HepG2 (cell line): ENCODE measurements at regions not wholly inside any gene's neighbourhood (a gene's known extent, or its start where the extent isn't known, plus 50 kb on each side); places are given as distances from the start of the nearest gene placed in this dataset.

Experiments used
- ATAC-seq: fragments of 200-7000 bp; cut with Tn5 transposase; 3 replicates; pipeline ENCODE4 v1.9.1; 2020; ENCODE audit warnings: mild to moderate bottlenecking, moderate library complexity
- BruUV-seq: library from RNA; stranded (reverse); fragments of 400-500 nt; replicated peaks from 2 replicates; lab custom pipeline; 2021; lab: Mats Ljungman, UMichigan
- CTCF ChIA-PET: fragments of 300-600 bp; formaldehyde crosslinking; extraction: SDS; loops from one replicate; lab custom pipeline; 2021; ENCODE audit warnings: low total read pairs, inconsistent platforms, low intra/inter-chr PET ratio; lab: Yijun Ruan, JAX
- POLR2A ChIA-PET: fragments of 350-600 bp; sonication (Branson Sonifier 250); formaldehyde crosslinking; loops from one replicate; lab custom pipeline; 2020; ENCODE audit warnings: antibody characterized with exemption, inconsistent platforms; lab: Yijun Ruan, JAX
- DNase-seq: peaks from one replicate; pipeline ENCODE4 v3.0.0-alpha.2; 2015; ENCODE audit warnings: low spot score
- FAIRE-seq: peaks from 3 replicates; lab custom pipeline; 2011; peaks lifted over from hg19 to GRCh38; lab: Jason Lieb, UNC
- H2AFZ ChIP-seq: one replicate; pipeline ENCODE4 v1.6.1; 2011; ENCODE audit warnings: low read length, inconsistent platforms
- H3K27ac ChIP-seq: fragments of 300-600 bp; 3 replicates; pipeline ENCODE4 v1.8.0; 2011; ENCODE audit warnings: mixed run types, mild to moderate bottlenecking, mixed read lengths, low read length, inconsistent platforms; ENCODE audit not compliant: insufficient read depth; ENCODE audit errors: extremely low read length
- H3K27me3 ChIP-seq, 2 experiments: fragments of 200-600 bp in 1 of 2; 2 replicates in 1 of 2; 3 replicates in 1 of 2; pipeline versions ENCODE4 v1.6.0 to v1.8.0; 2011; ENCODE audit warnings: low read length in 2 of 2, mild to moderate bottlenecking in 2 of 2, moderate library complexity in 2 of 2, inconsistent platforms in 1 of 2; ENCODE audit not compliant: insufficient read depth in 2 of 2, control insufficient read depth in 1 of 2
- H3K36me3 ChIP-seq, 2 experiments: fragments of 200-600 bp in 1 of 2; replicated peaks in 1 of 2; 2 replicates in 1 of 2; 3 replicates in 1 of 2; pipeline versions ENCODE4 v1.5.1 to v1.8.0; 2011; ENCODE audit warnings: low read length in 2 of 2, inconsistent platforms in 1 of 2; ENCODE audit not compliant: insufficient read depth in 2 of 2, control insufficient read depth in 1 of 2
- H3K4me1 ChIP-seq: 2 replicates; pipeline ENCODE4 v1.5.1; 2012; ENCODE audit warnings: low read length, inconsistent platforms; ENCODE audit not compliant: insufficient read depth
- H3K4me2 ChIP-seq: 2 replicates; pipeline ENCODE4 v1.6.0; 2011; ENCODE audit warnings: low read depth, low read length, inconsistent platforms
- H3K4me3 ChIP-seq, 3 experiments: fragments of 200-600 bp in 1 of 3; sonication (generic), shearing (Covaris generic) in 1 of 3; replicated peaks in 1 of 3; 2 replicates each; pipeline ENCODE4 v1.5.1; 2011 to 2016; ENCODE audit warnings: low read length in 3 of 3, inconsistent platforms in 2 of 3, low read depth in 2 of 3, mild to moderate bottlenecking in 2 of 3, control low read depth in 1 of 3, mixed read lengths in 1 of 3; ENCODE audit not compliant: insufficient read depth in 1 of 3
- H3K79me2 ChIP-seq: one replicate; pipeline ENCODE4 v1.6.1; 2011; ENCODE audit warnings: low read length, inconsistent platforms; ENCODE audit not compliant: insufficient read depth
- H3K9ac ChIP-seq: 2 replicates; pipeline ENCODE4 v1.6.0; 2011; ENCODE audit warnings: mild to moderate bottlenecking, low read depth, low read length, inconsistent platforms; ENCODE audit not compliant: insufficient read depth
- H3K9me3 ChIP-seq: 2 replicates; pipeline ENCODE4 v1.5.1; 2012; ENCODE audit warnings: mild to moderate bottlenecking, low read length
- H4K20me1 ChIP-seq: 2 replicates; pipeline ENCODE4 v1.6.0; 2011; ENCODE audit warnings: inconsistent platforms, mild to moderate bottlenecking, low read length, moderate library complexity; ENCODE audit not compliant: insufficient read depth
- HMG20A ChIP-seq: IDR thresholded peaks from 2 replicates; pipeline ENCODE4 v1.6.1; 2016; ENCODE audit warnings: borderline replicate concordance
- KLF15 ChIP-seq: sonication (generic); formaldehyde crosslinking; IDR thresholded peaks from 2 replicates; pipeline ENCODE4 v1.8.1; 2023; ENCODE audit warnings: borderline replicate concordance, mild to moderate bottlenecking, inconsistent platforms, missing genetic modification reagents, mixed read lengths
- KLF6 ChIP-seq: IDR thresholded peaks from 2 replicates; pipeline ENCODE4 v1.8.0; 2016; ENCODE audit warnings: missing biosample characterization, missing genetic modification reagents
- LCORL ChIP-seq, 2 experiments: fragments of 450-650 bp in 1 of 2; sonication (generic) in 1 of 2; formaldehyde crosslinking in 1 of 2; IDR thresholded peaks; 2 replicates each; pipeline versions ENCODE4 v1.5.0 to v1.6.1; 2017 to 2020; ENCODE audit warnings: antibody characterized with exemption in 1 of 2, missing genetic modification reagents in 1 of 2
- MAZ ChIP-seq, 2 experiments: sonication (generic) in 1 of 2; formaldehyde crosslinking in 1 of 2; IDR thresholded peaks; 2 replicates each; pipeline versions ENCODE4 v1.5.0 to v1.6.1; 2012 to 2020; ENCODE audit warnings: low read depth in 2 of 2, mild to moderate bottlenecking in 2 of 2, borderline replicate concordance in 1 of 2, improper control_type of control experiment in 1 of 2, low read length in 1 of 2, missing genetic modification reagents in 1 of 2, moderate library complexity in 1 of 2
- MED13 ChIP-seq: sonication (generic); formaldehyde crosslinking; IDR thresholded peaks from 2 replicates; pipeline ENCODE4 v1.5.0; 2020; ENCODE audit warnings: missing genetic modification reagents
- NBN ChIP-seq: fragments of 450-650 bp; conservative IDR thresholded peaks from 2 replicates; pipeline ENCODE4 v1.6.1; 2017
- PAF1 ChIP-seq: IDR thresholded peaks from 2 replicates; pipeline ENCODE4 v1.6.1; 2016; ENCODE audit warnings: missing genetic modification reagents, missing compliant biosample characterization
- SRY ChIP-seq: sonication (generic); formaldehyde crosslinking; IDR thresholded peaks from 2 replicates; pipeline ENCODE4 v1.8.0; 2022; ENCODE audit warnings: mild to moderate bottlenecking, missing genetic modification reagents
- TMF1 ChIP-seq: sonication (generic); formaldehyde crosslinking; IDR thresholded peaks from 2 replicates; pipeline ENCODE4 v1.8.1; 2022; ENCODE audit warnings: low read depth, missing genetic modification reagents
- ZNF138 ChIP-seq: sonication (generic); formaldehyde crosslinking; IDR thresholded peaks from 2 replicates; pipeline ENCODE4 v1.5.0; 2020; ENCODE audit warnings: mild to moderate bottlenecking, low read depth, missing genetic modification reagents
- ZNF160 ChIP-seq: sonication (generic); formaldehyde crosslinking; IDR thresholded peaks from 2 replicates; pipeline ENCODE4 v1.8.0; 2022; ENCODE audit warnings: mild to moderate bottlenecking, inconsistent platforms, missing genetic modification reagents
- ZNF879 ChIP-seq: sonication (generic); formaldehyde crosslinking; IDR thresholded peaks from 2 replicates; pipeline ENCODE4 v1.8.1; 2023; ENCODE audit warnings: missing genetic modification reagents
- whole genome bisulfite sequencing: methylation state at CpG from one replicate; pipeline ENCODE4 v1.1.6; 2017; ENCODE audit warnings: low lambda C conversion rate; 5-methylcytosine and 5-hydroxymethylcytosine counted together
- in situ Hi-C: cut with HindIII; loops from 2 replicates; pipeline ENCODE4 v1.10.0; 2017; ENCODE audit warnings: low pct_unique_long_range_greater_than_20kb; ENCODE audit not compliant: extremely low pct_ligation_motif_present
- intact Hi-C: fragments of 100-400 bp; cut with micrococcal nuclease; formaldehyde crosslinking; loops from one replicate; pipeline ENCODE4 v1.10.0; 2022; ENCODE audit not compliant: unreplicated experiment
- TF ChIP-seq, protein P1 (sequence below): sonication (generic); formaldehyde crosslinking; IDR thresholded peaks from 2 replicates; pipeline ENCODE4 v1.4.0; 2020; ENCODE audit warnings: mild to moderate bottlenecking, missing genetic modification reagents
- TF ChIP-seq, protein P2 (sequence below): sonication (generic); formaldehyde crosslinking; IDR thresholded peaks from 2 replicates; pipeline ENCODE4 v1.9.0; 2022; ENCODE audit warnings: missing genetic modification reagents, mild to moderate bottlenecking, borderline replicate concordance

DNA sequence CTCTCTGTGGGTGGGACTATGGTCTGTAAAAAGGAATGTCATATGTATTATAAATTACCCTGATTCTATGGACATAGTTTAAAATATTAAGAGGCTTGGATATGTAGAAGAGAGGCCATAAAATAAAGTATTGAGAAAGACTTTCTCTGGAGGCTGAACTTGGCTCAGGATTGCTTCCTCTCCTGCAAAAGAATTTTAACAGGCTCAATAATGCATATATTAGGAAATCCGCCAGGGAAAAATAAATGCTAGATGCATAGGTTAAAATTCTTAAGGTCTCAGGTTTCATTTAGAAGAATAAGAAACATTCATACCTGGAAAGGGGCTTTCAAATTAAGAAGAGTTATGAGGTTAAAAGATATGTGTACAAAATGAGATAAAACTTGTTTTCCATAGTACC lies 424.3 kb downstream of the ARAP2 start:
- intact Hi-C loops (no loop called here), in situ Hi-C loops (no loop called here)
- no TSS peak for BruUV-seq
- FAIRE-seq (no peak), ATAC-seq (no peak), DNase-seq (no peak)
- TF ChIP-seq MAZ (IDR thresholded peaks at IDR 0.05; ENCODE audit: borderline replicate concordance, low read depth, low read length), result no peak
- TF ChIP-seq MAZ (CRISPR knock-in tag; IDR thresholded peaks at IDR 0.05; ENCODE audit: low read depth), result no peak
- TF ChIP-seq KLF6 (CRISPR knock-in tag), result no peak
- no peak for TF ChIP-seq HMG20A (CRISPR knock-in tag)
- TF ChIP-seq PAF1 (CRISPR knock-in tag), result no peak
- no peak for TF ChIP-seq ZNF879 (CRISPR knock-in tag)
- TF ChIP-seq MED13 (CRISPR knock-in tag), result no peak
- no peak for TF ChIP-seq ZNF138 (CRISPR knock-in tag)
- H3K27me3 ChIP-seq, result no peaks in the 10 kb centered on the region
- H3K36me3 ChIP-seq, result no peaks in the 10 kb centered on the region
- H4K20me1 ChIP-seq, result no peaks in the 10 kb centered on the region
- H3K4me1 ChIP-seq, result no peaks in the 10 kb centered on the region
- H3K27ac ChIP-seq, result no peak overlapping the region
- no peak overlapping the region for H3K9ac ChIP-seq
- no peak overlapping the region for H3K4me3 ChIP-seq
- H3K4me2 ChIP-seq, result no peak overlapping the region
- WGBS, result 0% methylated on average over 1 of the region's 1 CpG
- POLR2A ChIA-PET, result no interaction called here
- CTCF ChIA-PET, result no interaction called here
- H2AFZ ChIP-seq, result no peak overlapping the region
- no peaks in the 10 kb centered on the region for H3K79me2 ChIP-seq
- no peaks in the 10 kb centered on the region for H3K9me3 ChIP-seq

DNA sequence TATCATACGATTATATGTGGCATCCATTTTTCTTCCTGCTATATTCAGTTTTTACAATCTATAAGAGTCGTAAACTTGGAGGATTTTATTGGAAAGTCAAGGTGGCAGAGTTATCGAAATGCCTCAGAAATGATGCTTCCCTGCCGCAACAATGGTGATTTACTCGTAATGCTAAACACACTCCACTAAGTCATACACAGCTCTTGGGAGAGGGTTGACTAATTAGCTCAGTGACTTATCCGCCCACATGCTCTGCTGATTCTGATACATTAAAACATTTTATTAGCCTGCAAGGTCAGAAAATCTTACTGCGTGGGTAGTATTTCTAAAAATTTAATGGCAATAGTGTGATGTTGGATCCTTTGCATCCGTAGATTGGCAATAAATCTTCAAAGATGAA lies 420.1 kb downstream of the ARAP2 start:
- ATAC-seq (no peak), DNase-seq (no peak), FAIRE-seq (no peak)
- no peaks in the 10 kb centered on the region for H3K36me3 ChIP-seq
- 38% methylated on average over 8 of the region's 8 CpGs for WGBS
- H4K20me1 ChIP-seq, result no peaks in the 10 kb centered on the region
- in situ Hi-C loops, result no loop called here
- intact Hi-C loops, result no loop called here
- H3K9ac ChIP-seq, result no peak overlapping the region
- H3K27ac ChIP-seq, result no peak overlapping the region
- H3K4me3 ChIP-seq, result no peak overlapping the region
- H3K79me2 ChIP-seq, result no peaks in the 10 kb centered on the region
- ChIA-PET CTCF (no interaction called here), POLR2A (no interaction called here)
- no peak overlapping the region for H2AFZ ChIP-seq
- H3K4me1 ChIP-seq, result no peaks in the 10 kb centered on the region
- H3K9me3 ChIP-seq, result no peaks in the 10 kb centered on the region
- no peaks in the 10 kb centered on the region for H3K27me3 ChIP-seq
- no peak overlapping the region for H3K4me2 ChIP-seq
- no TSS peak for BruUV-seq
- TF ChIP-seq, protein P1, sequence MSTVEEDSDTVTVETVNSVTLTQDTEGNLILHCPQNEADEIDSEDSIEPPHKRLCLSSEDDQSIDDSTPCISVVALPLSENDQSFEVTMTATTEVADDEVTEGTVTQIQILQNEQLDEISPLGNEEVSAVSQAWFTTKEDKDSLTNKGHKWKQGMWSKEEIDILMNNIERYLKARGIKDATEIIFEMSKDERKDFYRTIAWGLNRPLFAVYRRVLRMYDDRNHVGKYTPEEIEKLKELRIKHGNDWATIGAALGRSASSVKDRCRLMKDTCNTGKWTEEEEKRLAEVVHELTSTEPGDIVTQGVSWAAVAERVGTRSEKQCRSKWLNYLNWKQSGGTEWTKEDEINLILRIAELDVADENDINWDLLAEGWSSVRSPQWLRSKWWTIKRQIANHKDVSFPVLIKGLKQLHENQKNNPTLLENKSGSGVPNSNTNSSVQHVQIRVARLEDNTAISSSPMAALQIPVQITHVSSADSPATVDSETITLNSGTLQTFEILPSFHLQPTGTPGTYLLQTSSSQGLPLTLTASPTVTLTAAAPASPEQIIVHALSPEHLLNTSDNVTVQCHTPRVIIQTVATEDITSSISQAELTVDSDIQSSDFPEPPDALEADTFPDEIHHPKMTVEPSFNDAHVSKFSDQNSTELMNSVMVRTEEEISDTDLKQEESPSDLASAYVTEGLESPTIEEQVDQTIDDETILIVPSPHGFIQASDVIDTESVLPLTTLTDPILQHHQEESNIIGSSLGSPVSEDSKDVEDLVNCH (CRISPR knock-in tag), result no peak
- TF ChIP-seq KLF15 (no peak), SRY (CRISPR knock-in tag) (no peak), TMF1 (CRISPR knock-in tag) (no peak), NBN (no peak), LCORL (IDR thresholded peaks at IDR 0.05) (no peak), LCORL (CRISPR knock-in tag; IDR thresholded peaks at IDR 0.05) (no peak), ZNF160 (CRISPR knock-in tag) (no peak)
- TF ChIP-seq, protein P2, sequence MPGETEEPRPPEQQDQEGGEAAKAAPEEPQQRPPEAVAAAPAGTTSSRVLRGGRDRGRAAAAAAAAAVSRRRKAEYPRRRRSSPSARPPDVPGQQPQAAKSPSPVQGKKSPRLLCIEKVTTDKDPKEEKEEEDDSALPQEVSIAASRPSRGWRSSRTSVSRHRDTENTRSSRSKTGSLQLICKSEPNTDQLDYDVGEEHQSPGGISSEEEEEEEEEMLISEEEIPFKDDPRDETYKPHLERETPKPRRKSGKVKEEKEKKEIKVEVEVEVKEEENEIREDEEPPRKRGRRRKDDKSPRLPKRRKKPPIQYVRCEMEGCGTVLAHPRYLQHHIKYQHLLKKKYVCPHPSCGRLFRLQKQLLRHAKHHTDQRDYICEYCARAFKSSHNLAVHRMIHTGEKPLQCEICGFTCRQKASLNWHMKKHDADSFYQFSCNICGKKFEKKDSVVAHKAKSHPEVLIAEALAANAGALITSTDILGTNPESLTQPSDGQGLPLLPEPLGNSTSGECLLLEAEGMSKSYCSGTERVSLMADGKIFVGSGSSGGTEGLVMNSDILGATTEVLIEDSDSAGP (CRISPR knock-in tag), result no peak
